ENCODE measurements at regions not wholly inside any gene's neighbourhood (a gene's known extent, or its start where the extent isn't known, plus 50 kb on each side); places are given as distances from the start of the nearest gene placed in this dataset.

GRCh38 chr5:6235726-6236125, 142.6 kb downstream of the MED10 start:
- no peak for DNase-seq
- TF ChIP-seq CTCF (IDR thresholded peaks at IDR 0.05; ENCODE audit: low read depth, low read length), result no peak
- Histone ChIP-seq H3K27ac (no peak overlapping the region), H3K27me3 (ENCODE audit: insufficient read depth, low read depth, severe bottlenecking) (peaks cover 81% of the 10 kb centered on the region), H3K9me3 (ENCODE audit: severe bottlenecking) (peaks cover 11% of the 10 kb centered on the region), H3K4me3 (ENCODE audit: low read depth, low read length) (no peak overlapping the region), H3K36me3 (no peaks in the 10 kb centered on the region)

- TF ChIP-seq CTCF (IDR thresholded peaks at IDR 0.05; ENCODE audit: low read depth, low read length), result no peak
- H3K27me3 ChIP-seq (ENCODE audit: insufficient read depth, low read depth, severe bottlenecking), result peaks cover 96% of the 10 kb centered on the region
- peaks cover 4% of the 10 kb centered on the region for H3K9me3 ChIP-seq (ENCODE audit: severe bottlenecking)
- no peak for DNase-seq
- H3K27ac ChIP-seq, result no peak overlapping the region
- H3K36me3 ChIP-seq, result no peaks in the 10 kb centered on the region
- no peak overlapping the region for H3K4me3 ChIP-seq (ENCODE audit: low read depth, low read length)
Observed at GRCh38 chr5:6228257-6229250, 149.8 kb downstream of the MED10 start.

GRCh38 chr5:6225121-6225607, 153.2 kb downstream of the MED10 start:
- Histone ChIP-seq H3K27me3 (ENCODE audit: insufficient read depth, low read depth, severe bottlenecking) (peaks cover 99% of the 10 kb centered on the region), H3K27ac (no peak overlapping the region), H3K4me3 (ENCODE audit: low read depth, low read length) (no peak overlapping the region), H3K36me3 (no peaks in the 10 kb centered on the region), H3K9me3 (ENCODE audit: severe bottlenecking) (peaks cover 8% of the 10 kb centered on the region)
- no peak for TF ChIP-seq CTCF (IDR thresholded peaks at IDR 0.05; ENCODE audit: low read depth, low read length)
- no peak for DNase-seq

GRCh38 chr5:6224406-6224805, 153.9 kb downstream of the MED10 start:
- Histone ChIP-seq H3K4me3 (ENCODE audit: low read depth, low read length) (no peak overlapping the region), H3K9me3 (ENCODE audit: severe bottlenecking) (peaks cover 8% of the 10 kb centered on the region), H3K27ac (no peak overlapping the region), H3K27me3 (ENCODE audit: insufficient read depth, low read depth, severe bottlenecking) (peaks cover 99% of the 10 kb centered on the region), H3K36me3 (no peaks in the 10 kb centered on the region)
- TF ChIP-seq CTCF (IDR thresholded peaks at IDR 0.05; ENCODE audit: low read depth, low read length), result no peak
- no peak for DNase-seq

GRCh38 chr5:6222899-6223298, 155.4 kb downstream of the MED10 start:
- Histone ChIP-seq H3K27ac (no peak overlapping the region), H3K36me3 (no peaks in the 10 kb centered on the region), H3K4me3 (ENCODE audit: low read depth, low read length) (no peak overlapping the region), H3K9me3 (ENCODE audit: severe bottlenecking) (peaks cover 15% of the 10 kb centered on the region), H3K27me3 (ENCODE audit: insufficient read depth, low read depth, severe bottlenecking) (peaks cover 99% of the 10 kb centered on the region)
- TF ChIP-seq CTCF (IDR thresholded peaks at IDR 0.05; ENCODE audit: low read depth, low read length), result no peak
- no peak for DNase-seq
